Sciatic nerve (tissue), 2 donors: ENCODE measurements at regions not wholly inside any gene's neighbourhood (a gene's known extent, or its start where the extent isn't known, plus 50 kb on each side); places are given as distances from the start of the nearest gene placed in this dataset.

Experiments
- ATAC-seq: fragments of 200-7000 bp; cut with Tn5 transposase; one replicate; pipeline ENCODE4 v1.9.1; 2020; ENCODE audit warnings: mild to moderate bottlenecking, moderate library complexity
- DNase-seq: peaks from one replicate; pipeline ENCODE4 v3.0.0-alpha.2; 2020; ENCODE audit warnings: low spot score
- intact Hi-C: fragments of 100-400 bp; cut with DNase I; formaldehyde crosslinking; loops from one replicate; pipeline ENCODE4 v1.14.2; 2022
- donor health status: DM: no; HTN: no; CAD: no.
- donor health status: DM: no; HTN: no; CAD: no.

DNA sequence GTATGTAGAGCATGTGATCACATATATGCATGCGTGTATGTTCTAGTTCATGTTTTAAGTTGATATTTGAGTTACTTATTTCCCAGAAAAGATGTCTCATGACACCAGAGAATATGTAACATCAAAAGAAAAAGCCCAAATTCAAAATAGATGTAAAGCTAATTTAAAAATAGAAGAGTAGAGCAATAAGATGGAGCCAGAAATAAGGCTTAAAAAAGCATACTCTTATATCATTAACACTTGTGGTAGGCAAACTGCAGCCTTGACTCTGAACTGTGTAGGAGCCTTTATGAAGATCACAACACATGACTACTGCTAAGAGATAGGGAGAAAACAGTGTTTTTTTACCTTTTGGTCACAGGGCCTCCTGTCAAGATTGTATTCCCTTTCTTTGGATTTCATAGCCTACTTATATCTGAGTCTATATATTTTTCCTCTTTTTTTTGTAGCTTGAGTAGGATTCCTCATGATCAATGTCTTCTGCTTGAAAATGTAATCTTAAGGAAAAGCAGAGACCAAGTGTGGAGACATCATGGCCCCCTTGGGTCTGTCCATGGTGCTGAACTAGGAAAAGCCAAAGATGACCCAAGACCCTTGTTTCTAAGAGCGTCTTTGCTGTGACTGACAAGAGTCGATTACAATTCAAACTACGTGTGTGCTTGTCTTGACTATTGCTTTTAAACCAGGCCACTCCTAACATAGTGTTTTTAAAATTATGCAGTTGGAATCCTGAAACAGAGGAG lies 390.4 kb downstream of the SHISA9 start:
- ATAC-seq (no peak), DNase-seq (no peak)
- intact Hi-C loops = no loop called here

DNA sequence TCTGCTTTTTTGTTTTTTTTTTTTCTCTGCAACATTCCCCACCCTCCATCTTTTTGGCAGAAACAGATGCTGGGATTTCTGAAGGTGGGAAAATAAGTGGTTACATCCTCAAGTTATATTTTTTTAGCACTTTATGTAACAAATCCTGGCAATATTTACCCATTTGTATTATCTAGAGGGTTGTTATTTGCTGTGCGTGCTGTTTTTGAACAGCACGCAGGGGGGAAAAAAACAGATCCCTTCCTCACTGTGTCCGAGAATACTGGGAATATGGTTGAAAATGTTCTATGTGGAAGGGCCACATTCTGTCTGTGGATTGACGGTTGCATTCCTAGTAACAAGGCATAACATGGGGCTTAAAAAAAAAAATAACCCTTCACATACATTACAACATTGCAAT lies 394.8 kb downstream of the SHISA9 start:
- ATAC-seq (no peak), DNase-seq (no peak)
- intact Hi-C loops = no loop called here

DNA sequence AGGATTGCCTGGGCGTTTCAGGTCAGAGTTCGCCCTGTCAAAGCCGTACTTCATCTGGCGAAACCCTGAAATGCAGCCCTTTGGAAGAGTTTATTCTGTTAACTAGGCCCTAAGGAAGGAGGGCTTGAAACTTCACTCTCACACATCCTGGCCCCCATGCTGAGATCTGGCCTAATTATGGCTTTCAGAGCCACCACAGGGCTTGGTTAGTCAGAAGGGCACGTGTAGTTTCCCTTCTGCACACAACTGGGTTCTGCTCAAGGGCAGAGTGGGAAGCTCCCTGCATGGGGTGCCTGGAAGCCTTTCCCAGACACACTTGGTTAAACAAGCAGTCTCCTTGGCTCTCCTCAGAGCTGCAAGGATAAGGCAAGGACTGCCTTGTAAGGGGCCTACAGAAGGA lies 397.3 kb downstream of the SHISA9 start:
- DNase-seq = no peak
- intact Hi-C loops = no loop called here
- no peak for ATAC-seq

DNA sequence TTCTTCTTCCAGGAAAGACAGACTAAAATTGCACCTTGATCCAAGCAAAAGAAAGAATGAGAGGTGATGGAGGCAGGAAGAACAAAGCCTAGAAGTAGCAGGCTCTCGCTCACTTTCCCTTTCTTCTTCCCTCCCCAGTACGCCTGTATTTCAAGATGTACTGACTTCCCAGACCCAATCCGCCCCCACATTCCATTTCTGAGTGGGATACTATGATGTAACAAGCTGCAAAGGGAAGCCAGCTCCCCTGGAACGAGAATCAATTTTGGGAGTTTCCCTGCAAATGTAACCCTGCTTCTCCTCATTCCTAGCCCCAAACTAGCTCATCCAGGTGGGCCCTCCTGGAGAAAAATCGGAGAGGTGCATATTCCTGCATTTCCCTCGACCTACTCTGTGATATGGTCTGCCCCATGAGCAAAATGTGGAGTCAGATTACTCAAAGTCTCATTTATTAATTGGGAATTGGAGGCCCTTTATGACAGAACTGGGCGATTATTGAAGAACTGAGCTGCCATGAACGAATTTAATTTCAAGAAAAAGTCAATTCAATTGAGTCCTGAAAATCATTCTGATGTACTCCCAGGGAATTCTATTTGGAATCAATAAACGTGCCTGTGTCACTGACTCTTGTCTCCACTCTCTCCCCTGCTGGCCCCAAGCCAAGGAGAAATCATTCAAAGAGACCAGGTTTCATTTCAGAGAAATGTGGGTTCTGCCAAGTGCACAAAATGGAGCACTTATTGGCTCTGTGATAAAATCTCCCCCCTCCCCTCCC lies 398.9 kb downstream of the SHISA9 start:
- no peak for ATAC-seq

DNA sequence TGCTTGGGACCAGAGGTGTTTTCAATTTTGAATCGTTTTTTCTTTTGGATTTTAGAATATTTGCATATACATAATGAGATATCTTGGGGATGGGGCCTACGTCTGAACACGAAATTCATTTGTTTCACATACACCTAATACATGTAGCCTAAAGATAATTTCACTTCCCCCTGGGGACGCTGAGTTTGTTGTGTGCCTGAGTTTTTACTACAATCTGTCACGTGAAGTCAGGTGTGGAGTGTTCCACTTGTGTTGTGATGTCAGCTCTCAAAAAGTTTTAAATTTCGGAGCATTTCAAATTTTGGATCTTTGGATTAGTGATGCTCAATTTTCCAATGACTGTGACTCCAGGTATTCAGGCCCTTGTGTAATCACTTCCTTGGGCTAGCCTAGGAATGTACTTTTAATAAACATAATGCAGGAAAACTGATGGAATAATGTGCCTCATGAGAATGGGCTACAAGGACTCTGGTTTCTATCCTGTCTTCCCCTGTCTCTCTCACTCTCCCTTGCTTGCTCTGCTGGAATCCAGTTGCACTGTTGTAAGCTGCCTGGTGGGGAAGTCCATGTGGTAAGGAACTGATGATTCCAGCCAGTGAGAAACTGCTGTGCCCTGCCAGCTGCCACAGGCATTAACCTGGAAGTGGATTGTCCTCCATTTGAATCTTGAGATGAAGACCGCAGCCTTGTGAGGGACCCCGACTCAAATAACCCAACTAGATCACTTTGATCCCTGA lies 403.8 kb downstream of the SHISA9 start:
- DNase-seq = no peak
- intact Hi-C loops = no loop called here
- ATAC-seq = no peak

More for the DNA sequence above, 398.9 kb downstream of the SHISA9 start:
- DNase-seq = no peak
- intact Hi-C loops = no loop called here

DNA sequence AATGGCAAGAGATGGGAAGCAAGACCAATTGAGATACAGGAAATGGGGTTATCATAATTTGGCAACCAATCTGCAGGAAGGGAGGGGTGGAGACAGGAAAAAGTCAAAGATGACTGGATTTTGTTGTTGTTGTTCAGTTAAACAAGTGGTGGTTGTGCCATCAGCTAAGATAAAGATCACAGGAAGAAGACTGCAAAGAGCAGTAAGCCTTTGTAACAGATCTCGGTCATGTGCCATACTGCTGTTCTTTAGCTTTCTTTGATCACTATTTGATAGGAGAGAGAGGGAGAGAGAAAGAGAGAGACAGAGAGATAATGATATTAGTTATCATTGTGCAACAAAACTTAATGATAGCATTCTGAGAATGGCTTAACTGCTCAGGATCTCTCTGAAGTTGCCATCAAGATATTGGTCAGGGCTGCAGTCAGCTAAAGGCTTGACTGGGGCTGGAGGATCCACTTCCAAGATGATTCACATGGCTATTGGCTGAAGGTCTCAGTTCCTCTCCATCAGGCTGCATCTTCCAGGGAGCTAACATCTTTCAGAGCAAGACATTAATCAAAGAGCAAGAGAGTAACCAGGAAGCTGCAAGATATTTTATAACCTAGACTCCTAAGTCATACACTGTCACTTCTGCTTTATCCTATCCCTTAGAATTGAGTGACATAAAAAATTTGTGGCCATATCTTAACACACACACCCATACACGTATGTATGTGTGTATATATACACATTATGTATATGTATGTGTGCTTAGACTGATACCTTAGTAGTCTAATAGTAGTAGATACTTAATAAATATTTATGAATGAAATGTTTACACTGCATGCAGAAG lies 405.0 kb downstream of the SHISA9 start:
- intact Hi-C loops = no loop called here

DNA sequence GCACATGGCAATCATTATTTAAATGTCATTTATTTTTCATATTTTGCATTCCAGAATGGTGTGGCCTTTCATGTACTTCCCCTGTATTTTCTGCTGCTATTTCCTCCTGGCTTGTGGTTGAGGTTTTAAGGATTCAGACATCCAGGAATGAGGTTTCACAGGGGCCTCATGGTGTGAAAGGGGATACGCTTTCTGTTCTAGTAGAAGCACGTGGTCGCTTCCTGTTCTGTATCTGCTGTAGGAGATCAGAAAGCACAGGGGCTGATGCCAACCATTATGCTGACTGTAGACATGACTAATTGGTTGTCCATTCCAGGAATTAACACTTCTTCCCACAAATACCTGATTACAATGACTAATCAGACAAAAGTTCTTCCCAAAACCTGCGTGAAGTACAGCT lies 405.9 kb downstream of the SHISA9 start:
- ATAC-seq (no peak), DNase-seq (no peak)
- intact Hi-C loops = no loop called here

More for the DNA sequence above, 405.0 kb downstream of the SHISA9 start:
- DNase-seq = no peak
- ATAC-seq = no peak

DNA sequence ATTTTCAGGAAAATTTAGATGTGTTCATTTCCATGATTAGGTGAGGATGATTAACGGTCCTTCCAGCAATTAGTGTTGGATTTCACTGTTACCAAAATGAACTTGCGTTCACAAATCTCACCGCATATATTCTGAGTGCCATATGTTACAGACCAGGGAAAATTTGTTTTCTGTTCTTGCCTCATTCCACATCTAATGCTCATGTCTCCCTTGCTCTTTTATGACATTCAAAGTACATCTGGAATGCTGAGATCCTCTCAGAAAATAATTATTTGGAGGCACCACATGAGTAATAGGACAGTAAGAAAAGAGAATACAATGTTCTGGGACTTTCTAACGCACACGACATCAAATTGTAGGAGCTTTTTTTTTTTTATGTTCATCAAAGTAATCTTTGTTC lies 406.5 kb downstream of the SHISA9 start:
- intact Hi-C loops = no loop called here
- no peak for ATAC-seq
- no peak for DNase-seq

DNA sequence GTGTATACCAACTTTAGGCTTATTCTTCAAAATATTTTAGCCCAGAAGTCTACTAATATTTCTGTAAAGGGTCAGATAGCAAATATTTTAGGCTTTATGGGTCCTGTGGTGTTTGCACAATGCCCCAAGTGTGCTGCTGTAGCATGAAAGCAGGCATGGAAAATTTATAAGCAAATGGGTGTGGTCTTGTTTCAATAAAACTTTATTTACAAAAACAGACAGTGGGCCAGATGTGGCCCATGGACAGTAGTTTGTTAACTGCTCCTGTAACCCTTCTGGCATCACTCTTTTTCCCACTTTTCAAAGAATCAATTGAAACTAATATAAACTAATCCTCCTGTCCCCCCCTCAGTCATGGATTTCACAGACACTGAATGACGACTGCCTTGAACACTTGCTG lies 410.7 kb downstream of the SHISA9 start:
- intact Hi-C loops = no loop called here
- no peak for DNase-seq
- ATAC-seq = no peak

DNA sequence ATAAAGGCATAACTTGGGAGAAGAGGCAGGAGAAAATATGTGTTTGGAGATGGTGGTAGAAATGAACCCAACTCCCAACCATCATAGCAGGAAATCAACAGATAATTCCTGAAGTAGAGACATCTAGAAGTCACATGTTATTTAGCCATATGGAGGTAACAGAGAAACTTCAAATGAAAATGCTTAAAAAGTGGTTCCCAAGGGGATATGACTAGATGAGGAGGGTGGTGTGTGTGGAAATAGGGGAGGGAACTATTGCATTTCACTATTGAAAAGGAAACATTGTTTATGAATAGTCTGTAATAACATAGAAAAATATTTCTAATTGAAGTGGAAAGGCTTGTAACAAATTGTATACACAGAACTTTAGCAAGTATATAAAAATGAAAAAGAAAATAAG lies 412.0 kb downstream of the SHISA9 start:
- DNase-seq = no peak
- no peak for ATAC-seq
- intact Hi-C loops = no loop called here

DNA sequence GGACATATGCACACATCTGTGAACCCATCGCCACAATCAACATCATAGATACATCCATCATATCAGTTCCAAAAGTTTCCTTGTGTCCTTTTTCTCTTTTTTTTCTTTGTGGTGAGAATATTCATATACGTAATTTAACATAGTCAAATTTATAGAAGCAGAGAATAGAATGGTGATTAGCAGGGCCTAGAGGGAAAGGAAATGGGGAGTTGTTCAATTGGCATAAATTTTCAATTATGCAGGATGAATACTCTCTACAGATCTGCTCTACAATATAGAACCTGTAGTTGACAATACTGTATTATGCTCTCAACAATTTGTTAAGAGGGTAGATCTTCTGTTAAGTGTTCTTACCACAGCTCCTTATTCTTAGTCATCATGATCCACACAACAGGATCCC lies 413.2 kb downstream of the SHISA9 start:
- intact Hi-C loops = no loop called here
- no peak for DNase-seq
- no peak for ATAC-seq

DNA sequence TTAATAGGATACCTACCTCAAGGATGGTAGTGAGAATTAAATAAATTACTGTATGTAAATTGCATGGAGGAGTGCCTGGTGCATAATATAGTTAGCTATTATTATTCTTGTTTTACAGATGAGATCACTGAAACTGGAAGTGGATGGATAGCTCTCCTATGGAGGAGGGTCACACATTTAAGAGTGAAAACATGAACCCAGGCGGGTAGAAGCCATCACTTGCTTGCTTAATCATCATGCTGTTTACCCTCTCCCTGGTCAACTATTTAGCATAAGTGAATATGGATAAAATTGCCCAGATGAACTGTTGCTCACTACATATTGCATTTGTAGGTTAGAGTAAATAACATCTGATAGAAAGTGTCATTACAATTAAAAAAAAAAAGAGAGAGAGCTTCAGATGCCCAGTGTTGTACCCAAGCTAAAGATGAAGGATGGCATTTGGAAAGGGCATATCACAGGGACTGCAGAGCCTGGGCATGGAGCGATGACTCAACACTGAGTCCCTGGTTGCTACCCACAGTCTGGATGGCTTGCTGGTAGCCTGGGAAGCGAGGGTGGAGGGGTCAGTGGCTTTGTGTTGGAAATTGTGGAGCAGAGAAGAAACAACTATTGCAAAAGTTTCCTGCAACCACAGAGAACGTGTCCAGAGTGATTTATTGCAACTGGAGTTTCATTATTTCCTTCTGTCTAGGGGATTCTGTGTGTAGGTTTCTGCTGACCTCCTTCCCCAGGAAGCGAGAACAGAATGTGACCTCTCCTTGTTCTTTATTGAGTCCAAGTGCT lies 414.4 kb downstream of the SHISA9 start:
- no peak for ATAC-seq
- intact Hi-C loops = no loop called here

DNA sequence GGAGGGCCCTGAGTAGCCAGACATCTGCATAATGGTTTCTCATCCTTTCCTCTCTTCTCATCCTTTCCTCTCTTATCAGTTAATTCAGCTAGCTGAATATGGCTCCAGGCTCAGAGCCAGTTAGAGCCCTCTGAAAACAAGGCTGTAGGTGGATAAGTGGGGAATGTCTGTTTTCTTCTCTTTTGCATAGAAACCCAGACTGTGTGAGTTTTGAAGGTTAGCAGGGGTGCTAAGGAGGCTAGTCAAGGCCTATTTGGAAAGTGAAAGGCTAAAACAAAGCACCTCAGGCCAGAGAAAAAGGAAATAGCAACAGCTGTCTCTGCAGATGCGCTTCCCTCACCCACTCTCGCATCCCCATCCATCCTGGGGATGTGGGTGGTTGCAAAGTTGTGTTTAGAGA lies 420.9 kb downstream of the SHISA9 start:
- ATAC-seq (no peak), DNase-seq (no peak)
- intact Hi-C loops = no loop called here

More for the DNA sequence above, 414.4 kb downstream of the SHISA9 start:
- DNase-seq = no peak

DNA sequence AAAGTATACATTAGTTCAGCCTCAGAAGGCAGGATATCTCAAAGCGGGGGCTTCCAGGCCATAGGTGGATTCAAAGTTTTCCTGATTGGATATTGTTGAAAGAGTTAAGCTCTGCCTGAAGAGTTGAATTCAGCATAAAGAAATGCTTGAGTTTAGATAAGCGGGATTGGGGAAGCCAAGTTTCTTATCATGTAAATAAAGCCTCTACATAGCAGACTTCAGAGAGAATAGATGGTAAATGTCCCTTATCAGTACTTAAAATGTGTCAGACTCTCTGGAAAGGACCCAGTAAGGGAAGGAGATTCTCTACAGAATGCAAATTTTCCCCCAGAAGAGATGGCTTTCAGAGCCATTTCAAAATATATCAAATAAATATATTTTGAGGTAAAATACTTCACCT lies 423.5 kb downstream of the SHISA9 start:
- no peak for ATAC-seq
- intact Hi-C loops = no loop called here
- no peak for DNase-seq

DNA sequence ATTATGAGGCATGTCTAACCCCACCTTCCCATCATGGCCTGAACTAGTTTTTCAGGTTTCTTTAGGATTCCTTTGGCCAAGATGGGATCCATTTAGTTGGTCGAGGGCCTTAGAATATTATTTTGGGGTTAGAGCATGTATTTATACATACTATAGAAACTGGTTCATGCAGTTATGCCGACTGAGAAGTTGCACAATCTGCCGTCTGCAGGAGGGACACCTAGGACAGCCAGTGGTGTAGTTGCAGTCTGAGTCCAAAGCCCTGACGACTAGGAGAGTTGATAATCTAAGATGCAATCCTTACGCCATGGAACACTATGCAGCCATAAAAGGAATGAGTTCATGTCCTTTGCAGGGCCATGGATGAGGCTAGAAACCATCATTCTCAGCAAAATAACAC lies 424.0 kb downstream of the SHISA9 start:
- intact Hi-C loops = no loop called here
- ATAC-seq (no peak), DNase-seq (no peak)

DNA sequence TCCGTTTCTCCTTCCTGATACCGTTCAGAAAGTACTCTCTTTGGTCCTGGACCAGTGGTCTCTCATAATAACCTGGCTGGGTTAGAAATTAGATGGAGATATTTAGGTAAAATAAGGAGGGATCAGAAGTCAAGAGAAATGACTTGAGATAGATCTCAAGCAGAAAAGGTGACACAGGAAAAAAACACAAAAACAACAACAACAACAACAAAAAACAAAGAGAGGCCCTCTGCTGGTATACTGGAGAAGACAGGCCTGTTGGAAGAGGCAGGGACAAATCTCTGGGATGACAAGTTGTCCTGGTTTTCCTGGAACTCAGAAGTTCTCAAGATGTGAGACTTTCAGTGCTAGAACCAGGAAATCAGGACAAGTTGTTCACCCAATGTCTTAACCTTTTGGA lies 430.5 kb downstream of the SHISA9 start:
- DNase-seq (no peak), ATAC-seq (no peak)
- intact Hi-C loops = no loop called here

DNA sequence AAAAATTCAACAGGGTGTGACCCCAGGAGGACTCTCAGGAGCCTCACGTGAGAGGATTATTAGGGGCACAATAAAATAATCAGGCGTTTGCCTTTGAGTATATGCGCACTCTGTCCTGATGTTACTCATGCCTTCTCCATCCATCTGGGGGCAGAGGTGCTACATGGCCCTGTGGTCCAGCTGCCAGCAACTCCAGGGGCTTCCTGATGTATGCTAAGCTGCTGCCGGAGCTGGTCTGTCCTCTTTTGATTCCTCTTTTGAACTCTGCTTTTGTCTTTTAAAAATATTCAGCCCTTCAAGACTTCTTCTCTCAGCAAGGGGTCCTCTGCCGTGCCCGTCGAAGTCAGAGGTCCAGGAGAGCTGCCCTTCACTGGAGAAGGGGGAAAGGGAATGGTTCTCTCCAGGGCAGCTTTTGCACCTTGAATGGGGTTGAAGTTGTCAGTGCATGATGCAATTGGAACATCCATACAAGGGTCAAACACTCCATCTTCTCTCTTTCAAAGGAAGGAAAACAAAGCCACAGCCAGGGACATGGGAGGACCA lies 431.4 kb downstream of the SHISA9 start:
- no peak for ATAC-seq
- DNase-seq = no peak
- intact Hi-C loops = no loop called here

DNA sequence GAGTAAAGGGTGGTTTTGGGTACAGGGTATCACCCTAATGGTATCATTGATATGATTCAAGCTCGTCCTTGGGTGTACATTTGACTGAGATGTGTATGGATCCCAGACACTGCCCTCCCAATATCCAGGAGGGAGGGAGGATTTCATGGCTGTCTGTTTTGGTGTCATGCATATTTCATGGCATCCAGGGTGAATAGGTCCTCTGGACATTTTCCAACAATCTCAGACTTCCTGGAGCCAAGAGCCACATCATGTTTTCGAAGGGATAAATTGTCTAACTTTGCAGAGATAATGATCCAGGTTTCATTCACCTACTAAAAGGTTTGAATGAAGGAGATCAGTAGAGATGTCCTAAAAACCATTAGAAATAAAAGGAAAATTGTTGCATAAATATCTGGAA lies 431.9 kb downstream of the SHISA9 start:
- intact Hi-C loops = no loop called here
- DNase-seq (no peak), ATAC-seq (no peak)
